Stimulated activated CD4-positive, alpha-beta T cell treated with anti-CD3 and anti-CD28 coated beads, Interleukin-2, amount 100 ng/mL, for 24 hours (primary cell): ENCODE measurements at regions not wholly inside any gene's neighbourhood (a gene's known extent, or its start where the extent isn't known, plus 50 kb on each side); places are given as distances from the start of the nearest gene placed in this dataset.
"Not testable (repeated sequence)": the region's sequence is repeated elsewhere in the genome, so short reads cannot be mapped to it uniquely, and the experiment has no call there.

Experiments
- DNase-seq, 2 donors: peaks; one replicate each; pipeline ENCODE4 v3.0.0-alpha.2; 2020

DNA sequence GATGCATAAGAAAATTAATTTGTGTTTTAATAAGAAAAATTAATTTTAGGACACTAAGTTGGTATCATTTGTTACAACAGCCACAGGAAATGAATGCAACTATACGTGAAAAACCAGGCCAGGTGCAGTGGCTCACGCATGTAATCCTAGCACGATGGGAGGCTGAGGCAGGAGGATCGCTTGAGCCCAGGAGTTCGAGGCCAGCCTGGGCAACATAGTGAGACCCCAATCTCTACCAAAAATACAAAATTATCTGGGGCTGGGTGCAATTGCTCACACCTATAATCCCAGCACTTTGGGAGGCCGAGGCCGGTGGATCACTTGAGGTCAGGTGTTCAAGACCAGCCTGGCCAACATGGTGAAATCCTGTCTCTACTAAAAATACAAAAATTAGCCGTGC lies 132.2 kb upstream of the CIBAR2 start:
- not testable (repeated sequence) for DNase-seq

DNA sequence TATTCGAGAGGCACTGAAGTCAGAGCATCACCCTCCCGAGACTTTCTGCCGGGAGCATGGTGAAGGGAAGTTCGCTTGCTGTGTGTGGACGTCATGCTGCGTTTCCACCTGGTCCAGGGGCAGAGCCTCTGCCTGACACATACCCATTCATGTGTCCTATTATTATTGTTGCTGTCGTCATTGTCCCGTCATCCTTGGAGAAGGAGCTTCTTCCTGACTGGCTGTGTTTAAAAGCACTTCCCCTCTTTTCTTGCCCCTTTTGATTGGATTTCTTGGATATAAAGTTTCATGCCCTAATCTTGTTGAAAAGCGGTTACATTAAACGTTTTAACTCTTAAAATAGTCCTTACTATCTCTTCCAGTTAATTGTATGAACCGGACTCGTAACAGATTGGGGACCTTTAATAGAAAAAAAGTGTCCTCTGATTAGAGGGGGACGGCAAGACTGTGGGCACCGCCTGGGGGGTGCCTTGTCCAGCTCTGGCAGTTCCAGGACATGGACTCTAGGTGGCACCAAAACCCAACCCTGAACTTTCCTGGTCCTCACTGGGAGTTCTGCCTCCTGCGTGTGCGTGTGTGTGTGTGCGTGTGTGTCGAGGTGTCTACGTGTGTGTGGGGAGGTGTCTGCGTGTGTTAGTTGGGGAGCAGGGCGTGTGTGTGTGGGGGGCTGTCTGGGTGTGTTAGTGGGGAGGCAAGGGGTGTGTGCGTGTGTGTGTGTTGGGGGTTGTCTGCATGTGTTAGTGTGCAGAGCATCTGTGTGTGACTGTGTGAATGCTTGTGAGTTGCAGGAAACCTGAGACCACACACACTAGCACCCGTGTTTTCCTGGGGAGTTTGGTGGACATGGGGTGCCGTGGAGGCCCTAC lies 133.3 kb upstream of the CIBAR2 start:
- DNase-seq: peak; percentile 52

DNA sequence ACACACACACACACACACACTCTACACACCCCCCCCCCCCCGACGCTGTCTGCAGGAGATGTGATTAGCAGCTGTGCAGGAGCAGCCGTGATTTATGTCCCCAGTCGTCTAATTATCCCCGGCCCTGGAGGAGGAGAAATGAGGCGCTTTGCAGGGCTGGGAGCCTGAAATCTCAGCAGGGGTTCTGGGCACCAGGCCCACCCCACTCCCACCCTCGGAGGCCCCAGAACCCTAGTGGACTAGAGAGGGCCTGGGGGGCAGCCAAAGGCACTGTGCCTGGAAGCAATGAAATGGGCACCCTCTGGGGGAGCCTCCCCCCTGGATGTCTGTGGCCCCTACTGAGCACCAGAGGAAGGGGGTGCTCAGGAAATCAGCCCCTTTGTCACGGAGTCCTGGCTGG lies 134.2 kb upstream of the CIBAR2 start:
- DNase-seq: no peak

DNA sequence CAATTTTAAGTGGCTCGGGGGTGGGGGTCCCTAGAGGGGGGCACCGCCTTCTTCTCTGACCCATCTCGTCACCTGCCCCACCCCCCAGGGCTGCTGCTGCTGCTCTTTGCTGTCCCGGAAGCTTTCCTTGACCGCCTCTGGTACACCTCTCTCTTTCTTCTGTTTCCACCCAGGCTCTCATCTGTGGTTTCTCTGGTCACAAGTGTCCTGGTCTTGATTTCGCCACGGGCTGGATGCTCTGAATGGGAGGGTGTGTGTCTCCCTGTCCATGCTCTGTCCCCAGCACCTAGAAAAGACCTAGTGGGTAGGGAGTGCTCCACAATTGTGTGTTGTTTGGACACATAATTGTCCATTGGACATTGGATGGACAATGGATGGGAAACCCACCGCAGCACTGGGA lies 134.7 kb upstream of the CIBAR2 start:
- DNase-seq: no peak

DNA sequence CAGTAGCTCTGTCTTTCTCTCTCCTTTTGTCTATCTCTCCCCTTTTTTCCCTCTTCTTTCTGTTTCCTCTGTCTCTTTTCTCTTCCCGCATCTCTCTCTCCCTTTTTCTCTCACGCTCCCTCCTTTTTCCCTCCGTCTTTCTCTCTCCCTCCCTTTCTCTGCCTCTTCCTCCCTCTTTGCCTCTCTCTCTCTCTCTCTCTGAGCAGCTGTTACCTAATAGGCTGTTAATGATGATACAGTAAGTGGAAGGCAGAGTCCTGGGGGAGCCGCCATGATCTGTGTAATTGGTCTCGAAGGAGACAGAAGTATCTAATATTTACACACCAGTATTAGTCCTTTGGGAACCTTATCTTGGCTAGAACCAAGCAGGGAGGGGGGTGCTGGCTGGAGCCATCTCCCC lies 136.1 kb upstream of the CIBAR2 start:
- no peak for DNase-seq

DNA sequence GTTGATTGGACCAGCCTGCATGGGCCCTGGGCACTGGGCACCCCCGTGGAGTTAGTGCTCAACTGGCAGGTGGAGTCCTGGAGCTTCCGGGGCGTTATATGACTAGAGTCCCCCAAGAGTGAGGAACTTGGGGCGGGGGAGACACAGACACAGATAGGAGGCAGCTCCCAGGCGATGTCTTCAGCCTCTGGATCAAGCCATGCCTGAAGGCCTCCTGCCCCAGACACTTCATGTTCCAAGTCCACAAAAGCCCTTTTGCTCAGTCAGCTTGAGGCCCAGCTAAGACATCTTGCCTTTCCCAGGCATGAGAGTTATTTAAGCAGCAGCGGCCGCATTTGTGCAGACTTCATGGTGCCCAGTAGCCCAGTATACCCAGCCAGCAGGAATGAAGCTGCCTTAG lies 136.6 kb upstream of the CIBAR2 start:
- no peak for DNase-seq

DNA sequence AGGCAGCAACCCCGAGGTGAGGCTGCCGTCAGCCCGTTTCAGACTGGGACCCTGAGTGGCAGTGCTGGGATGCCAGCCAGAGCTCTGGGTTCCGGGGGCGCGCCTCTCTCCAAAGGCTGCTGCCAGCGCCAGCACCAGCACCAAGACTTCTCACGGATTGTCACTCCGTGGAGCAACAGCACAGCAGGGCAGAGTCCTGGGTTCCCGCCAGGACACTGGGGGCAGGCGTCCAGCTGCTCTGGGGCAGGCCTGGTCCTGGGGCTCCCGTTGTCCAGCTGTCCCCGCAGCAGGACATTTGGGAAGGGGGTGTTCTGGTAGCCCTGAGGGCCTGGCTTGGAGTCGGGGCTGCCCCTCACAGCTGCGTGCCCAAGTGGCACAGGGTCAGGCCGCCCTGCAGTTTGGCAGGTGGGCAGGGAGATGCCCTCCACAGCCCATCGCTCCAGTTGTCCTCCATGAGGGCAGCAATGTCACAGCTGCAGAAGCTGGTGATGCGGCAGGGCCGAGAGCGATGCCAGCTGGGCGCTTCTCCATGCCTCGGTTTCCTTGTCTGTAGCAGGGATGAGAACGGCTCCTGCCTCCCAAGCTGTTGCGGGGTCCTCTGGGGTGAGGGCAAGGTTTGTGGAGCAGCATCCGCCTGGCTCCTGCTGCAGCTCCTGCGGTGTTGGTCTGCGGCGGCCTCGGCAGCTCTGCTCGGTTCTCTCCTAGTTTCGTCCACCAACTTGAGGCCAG lies 137.3 kb upstream of the CIBAR2 start:
- no peak for DNase-seq

DNA sequence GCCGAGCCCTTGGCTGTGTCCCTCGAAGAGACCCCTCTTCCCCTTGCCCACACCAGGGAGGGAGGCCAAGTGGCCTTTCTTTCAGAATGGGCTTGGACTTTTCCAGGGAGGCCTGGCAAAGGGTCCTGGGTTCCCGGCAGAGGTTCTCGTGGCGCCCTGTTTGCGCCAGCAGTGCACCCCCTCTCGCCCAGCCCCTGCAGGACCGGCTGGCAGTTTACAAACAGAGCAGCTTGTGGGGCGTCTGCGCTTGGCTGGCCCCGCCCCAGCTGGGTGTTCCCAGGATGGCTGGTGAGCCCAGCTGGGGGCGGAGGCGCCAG lies 137.8 kb upstream of the CIBAR2 start:
- no peak for DNase-seq

DNA sequence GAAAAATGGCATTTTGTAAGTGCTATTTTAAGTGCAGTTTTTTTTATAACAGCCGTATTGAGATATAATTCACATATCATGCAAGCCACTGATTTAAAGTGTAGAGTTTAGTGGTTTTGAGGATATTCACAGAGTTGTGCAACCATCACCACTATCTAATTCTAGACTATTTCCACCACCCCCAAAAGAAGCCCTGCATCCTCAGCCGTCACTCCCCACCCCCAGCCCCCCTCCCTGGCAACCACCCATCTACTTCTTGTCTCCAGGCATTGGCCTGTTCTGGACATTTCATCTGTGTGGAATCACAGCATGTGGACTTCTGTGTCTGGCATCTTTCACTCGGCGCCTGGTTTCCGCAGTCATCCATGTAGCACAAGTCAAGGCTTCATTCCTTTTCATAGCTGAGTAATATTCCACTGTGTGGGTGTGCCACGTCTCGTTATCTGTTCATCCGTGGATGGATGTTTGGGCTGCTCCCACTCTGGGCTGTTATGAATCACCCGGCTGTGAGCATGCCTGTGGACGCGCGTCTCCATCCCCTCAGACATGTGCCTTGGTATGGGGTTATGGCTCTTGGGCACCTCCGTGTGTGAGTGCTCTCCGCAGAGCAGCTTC lies 138.4 kb upstream of the CIBAR2 start:
- no peak for DNase-seq

DNA sequence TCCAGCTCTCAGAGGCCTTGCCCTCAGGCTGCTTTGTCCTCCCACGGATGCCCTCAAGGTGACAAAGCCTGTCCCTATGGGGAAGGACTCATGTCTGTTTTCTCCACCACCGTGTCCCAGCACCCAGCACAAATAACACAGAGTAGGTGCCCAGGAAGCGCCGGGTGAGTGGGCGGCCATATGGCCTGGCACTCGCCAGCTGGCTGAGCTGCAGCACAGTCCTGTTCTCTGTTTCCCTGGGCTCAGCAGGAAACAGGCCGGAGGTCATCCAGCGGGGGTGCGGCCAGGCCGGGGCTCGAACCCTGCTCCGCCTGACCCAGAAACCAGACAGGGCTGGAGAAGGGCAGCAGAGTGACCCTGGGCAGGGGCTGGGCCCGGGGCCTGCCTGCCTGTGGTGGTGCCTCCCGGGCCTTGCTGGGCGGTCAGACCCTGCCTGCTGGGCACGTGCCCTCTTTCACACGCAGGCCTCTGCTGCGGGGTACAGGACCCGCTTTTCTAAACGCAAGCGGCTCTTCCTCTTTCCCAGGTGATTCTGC lies 139.0 kb upstream of the CIBAR2 start:
- no peak for DNase-seq

DNA sequence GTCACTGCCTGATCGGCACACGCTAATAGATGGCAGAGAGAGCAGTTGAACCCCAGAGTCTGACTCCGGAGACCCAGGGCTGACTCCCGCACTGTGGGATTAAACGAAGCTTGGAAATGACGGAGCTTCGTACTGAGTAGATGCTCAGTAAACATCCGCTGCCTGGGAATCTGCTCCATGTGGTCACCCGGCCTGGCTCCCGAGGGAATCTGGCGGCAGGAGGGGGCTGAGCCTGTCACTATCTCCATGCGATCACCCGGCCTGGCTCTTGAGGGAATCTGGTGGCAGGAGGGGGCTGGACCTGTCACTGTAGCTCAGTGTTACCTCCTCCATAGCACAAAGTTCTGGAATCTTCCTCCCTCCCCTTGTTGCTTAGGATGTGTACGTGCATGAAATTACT lies 139.7 kb upstream of the CIBAR2 start:
- DNase-seq: no peak

DNA sequence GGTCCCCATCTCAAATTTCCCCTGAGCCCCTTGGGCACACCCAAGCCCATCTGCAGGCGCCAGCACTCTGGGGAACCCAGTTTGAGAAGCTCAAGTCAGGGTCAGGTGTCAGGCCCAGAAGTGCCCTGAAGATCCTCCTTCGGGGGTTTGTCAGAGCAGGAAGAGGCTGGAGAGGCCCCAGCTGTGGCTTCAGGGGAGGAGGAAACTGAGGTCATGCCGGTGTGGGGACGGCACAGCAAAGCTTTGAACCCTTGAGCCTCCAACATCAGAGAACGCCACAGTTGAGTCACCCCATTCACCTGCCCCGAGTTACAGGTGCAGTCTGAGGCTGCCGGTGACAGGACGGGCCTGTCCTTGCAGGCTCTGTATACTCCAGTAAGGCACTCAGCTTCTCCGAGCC lies 140.2 kb upstream of the CIBAR2 start:
- DNase-seq: no peak

DNA sequence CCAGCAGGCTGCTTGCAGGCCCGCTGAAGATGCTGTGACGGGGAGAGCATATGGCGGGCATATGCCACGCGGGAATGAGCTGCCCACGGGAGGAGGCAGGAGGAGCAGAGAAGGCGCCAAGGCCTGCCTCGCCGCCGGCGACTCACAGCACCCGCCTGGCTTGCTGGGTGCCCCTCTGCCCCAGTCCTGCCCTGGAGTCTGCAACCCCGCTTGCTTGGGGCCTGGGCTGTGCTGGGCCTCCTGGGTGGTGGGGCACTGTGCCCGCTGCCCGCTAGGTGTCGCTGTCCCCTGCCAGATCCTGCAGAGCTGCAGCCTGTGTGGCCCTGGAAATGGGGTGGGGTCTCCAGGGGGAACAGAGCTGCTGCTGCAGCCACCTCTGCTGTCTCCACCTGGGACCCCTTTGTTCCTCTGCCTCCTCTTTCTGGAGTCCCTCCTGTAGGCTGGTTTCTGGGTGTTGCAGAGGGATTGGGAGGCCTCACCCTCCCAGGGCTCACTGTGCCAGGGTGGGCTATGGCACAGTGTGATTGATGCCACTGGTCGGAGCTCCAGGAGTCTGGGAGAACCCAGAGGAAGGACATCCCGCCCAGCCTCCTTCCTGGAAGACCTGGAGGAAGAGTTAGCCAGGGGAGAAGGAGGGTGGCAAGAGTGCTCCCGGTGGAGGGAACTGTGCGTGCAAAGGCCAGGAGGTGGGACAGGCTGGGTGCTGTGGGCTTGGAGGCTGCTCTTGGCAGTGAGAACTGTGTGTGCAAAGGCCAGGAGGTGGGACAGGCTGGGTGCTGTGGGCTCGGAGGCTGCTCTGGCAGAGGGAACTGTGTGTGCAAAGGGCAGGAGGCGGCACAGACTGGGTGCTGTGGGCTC lies 141.0 kb upstream of the CIBAR2 start:
- peak; percentile 74 to 78 for DNase-seq

DNA sequence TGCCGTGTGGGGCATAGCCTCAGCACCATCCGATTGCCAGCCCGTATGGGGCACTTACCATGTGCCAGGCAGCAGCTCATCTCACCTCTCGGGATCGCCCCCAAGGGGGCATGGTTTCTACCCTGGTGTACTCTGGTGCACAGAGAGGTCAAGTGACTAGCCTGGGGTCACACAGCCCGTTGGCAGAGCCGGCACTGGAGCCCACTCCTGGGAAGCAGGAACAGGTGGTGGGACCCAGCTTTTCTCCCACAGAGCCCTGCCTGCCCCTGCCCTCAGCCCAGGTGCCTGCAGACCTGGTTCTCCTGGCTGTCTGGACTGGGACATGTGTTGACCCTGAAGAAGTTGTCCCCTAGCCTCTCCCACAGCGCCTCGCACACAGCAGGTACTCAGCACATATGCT lies 141.8 kb upstream of the CIBAR2 start:
- no peak for DNase-seq

DNA sequence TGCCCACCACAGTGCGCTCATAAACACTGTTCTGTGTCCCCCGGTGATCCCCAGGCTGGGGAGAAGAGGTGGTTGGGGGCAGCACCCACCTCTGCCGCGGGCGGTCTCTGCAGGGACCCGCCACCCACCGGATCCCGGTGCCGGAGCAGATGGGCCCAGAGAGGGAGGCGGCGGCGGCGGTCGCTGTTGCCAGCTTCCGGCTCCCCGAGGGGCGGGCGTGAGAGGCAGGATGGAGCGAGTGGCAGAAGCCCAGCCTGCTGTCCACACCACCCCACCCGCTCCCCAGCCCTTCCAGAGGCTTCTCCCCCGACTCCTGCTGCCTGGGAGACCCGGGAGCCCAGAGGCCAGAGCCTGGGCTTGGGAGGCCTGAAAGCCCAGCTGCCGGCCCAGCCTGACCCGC lies 142.6 kb upstream of the CIBAR2 start:
- no peak for DNase-seq

DNA sequence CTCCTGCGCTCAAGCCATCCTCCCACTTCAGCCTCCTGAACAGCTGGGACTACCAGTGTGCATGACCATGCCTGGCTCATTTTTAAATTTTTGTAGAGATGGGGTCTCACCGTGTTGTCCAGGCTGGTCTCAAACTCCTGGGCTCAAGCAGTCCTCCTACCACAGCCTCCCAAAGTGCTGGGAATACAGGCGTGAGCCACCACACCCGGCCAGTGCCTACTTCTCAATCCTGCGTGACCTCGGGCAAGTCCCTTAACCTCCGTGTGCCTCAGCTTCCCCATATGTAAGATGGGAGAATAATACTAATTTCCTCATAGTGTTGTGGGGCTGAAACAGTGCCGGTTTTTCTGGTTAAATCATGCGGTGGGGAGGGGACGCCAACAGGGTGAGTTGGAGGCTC lies 143.5 kb upstream of the CIBAR2 start:
- DNase-seq: no peak

DNA sequence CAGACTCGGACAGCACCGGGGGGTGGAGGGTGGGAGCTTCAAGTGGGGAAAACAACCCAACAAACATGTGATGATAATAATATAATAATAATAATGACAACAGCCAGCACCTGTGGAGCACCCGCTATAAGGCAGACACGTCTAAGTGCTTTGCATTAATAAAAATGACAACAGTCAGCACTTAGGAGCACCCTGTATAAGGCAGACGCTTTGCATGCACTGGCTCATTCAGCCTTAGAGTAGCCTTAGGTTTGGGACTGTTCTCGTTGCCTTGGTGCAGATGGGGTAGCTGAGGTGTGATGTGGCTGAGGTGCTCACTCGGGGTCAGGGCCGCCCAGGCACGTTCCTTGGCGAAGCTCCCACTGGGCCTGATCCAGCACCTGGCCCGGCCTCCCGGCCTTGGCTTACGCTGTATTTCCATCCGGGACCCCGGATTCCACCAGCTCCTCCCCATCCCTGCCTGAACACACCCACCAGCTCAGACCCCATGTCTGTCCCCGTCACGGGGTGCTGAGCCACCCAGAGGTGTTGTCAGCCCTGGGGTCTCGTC lies 144.0 kb upstream of the CIBAR2 start:
- no peak for DNase-seq

DNA sequence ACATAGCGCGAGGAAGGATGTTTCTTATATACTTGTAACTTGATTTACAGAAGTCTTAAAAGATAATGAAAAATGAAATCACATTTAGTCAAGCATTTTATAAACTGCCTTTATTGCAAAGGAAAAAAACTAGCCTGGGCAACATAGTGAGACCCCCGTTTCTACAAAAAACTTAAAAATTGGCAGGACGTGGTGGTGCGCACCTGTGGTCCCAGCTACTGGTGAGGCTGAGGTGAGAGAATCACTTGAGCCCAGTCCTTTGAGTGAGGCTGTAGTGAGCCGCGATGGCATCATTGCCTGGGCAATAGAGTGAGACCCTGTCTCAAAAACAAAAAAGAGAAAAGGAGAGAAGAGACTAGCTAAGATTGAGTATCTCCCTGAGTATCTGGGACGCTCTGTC lies 145.2 kb upstream of the CIBAR2 start:
- DNase-seq: no peak

DNA sequence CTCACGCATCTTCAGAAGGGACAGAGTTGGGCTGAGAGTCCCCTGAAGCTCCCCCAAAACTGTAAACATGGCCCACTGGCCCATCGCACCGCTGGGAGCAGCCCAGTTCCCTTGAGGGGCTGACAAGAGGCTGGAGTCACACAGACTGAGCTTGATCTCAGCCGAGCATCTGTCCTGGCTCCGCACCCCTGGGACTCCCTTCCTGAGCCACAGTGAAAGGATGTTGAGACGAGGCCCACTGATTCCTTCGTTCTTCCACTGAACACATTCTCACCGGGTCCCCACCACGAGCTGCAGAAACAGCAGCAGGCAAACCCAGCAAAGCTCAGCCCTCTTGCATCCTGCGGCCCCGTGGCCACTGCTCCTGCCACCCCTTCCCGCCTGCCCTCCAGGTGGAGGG lies 145.9 kb upstream of the CIBAR2 start:
- DNase-seq: no peak

DNA sequence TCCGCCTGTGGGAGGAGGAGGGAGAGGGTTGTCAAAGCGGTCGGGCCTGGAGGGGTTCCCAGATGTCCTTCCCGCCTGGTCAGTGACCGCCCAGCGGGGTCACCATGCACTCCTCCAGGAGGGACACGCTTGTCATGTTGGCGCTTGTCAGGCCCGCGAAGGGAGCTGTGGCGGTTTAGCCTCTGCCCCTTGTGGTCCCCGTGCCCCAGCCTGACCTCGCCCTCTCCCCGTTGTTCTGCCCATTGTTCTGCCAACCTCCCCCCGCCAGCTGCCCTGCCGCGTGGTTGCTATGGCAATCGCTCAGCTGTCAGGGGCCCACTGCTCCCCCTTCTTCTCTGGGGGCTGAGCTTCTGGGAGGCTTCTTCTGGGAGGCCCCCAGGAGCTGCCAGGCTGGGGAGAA lies 146.4 kb upstream of the CIBAR2 start:
- DNase-seq: no peak

DNA sequence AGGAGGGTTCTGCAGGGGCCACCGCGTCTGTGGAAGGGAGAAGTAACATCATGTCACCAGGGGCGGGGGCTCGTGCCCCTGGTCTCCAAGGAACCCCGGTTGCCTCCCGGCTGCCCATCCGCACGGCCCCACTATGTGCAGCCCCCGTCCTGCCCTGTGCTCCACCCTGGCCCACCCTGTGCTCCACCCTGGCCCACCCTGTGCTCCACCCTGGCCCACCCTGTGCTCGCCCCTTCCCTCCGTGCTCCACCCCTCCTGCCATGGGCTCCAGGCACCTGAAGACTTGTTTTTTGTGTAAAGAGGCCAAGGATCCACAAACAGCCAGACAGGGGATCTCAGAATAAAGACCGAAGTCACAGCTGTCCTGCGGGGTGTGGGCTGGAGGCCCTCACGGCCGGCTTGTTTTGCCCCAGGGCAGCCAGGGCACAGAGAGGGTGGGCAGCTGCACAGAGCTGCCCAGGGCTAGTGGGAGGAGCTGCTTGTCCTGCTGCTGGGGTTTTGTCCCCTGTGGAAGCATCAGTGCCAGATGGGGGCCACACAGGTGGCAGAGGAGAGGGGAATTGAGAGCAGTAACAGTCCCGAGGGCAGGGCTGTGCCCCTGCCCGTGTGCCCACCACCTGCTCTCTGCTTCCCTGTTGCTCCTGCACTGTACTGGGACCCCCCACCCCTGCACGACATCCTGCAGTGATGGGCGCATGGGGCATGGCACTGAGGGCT lies 147.0 kb upstream of the CIBAR2 start:
- DNase-seq: no peak

DNA sequence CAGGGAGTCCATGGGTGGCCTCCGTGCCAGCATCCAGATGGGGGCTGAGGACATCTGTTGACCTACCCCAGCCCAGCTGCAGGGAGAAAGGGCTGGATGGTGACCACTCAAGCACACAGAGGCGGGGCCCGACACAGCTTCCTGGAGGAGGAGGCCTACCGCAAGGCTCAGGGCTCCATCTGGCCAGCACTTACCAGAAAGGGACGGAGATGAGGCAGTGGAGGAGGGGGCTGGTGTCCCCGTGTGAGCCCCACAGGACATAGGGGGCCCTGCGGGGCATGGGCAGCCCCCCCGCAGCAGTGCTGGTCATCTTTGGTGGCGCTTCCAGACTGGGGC lies 147.5 kb upstream of the CIBAR2 start:
- DNase-seq: no peak
